Fibroblast of lung (primary cell): ENCODE measurements at regions not wholly inside any gene's neighbourhood (a gene's known extent, or its start where the extent isn't known, plus 50 kb on each side); places are given as distances from the start of the nearest gene placed in this dataset.

ENCODE experiments used
- DNase-seq, 2 donors: peaks; one replicate each; pipeline versions ENCODE4 v3.0.0 to v3.0.0-alpha.2; 2010; ENCODE audit warnings: low read depth in 2 of 2
- H2AFZ ChIP-seq: 2 replicates; pipeline ENCODE4 v1.5.1; 2012; ENCODE audit warnings: low read length, control low read depth, inconsistent platforms
- H3K27ac ChIP-seq: 2 replicates; pipeline ENCODE4 v1.5.1; 2011; ENCODE audit warnings: low read length, control low read depth; ENCODE audit not compliant: insufficient read depth
- H3K27me3 ChIP-seq: 2 replicates; pipeline ENCODE4 v1.5.1; 2011; ENCODE audit warnings: mild to moderate bottlenecking, low read length; ENCODE audit not compliant: control insufficient read depth, insufficient read depth
- H3K36me3 ChIP-seq: 2 replicates; pipeline ENCODE4 v1.5.1; 2011; ENCODE audit warnings: low read length; ENCODE audit not compliant: control insufficient read depth, insufficient read depth
- H3K4me1 ChIP-seq: 2 replicates; pipeline ENCODE4 v1.5.1; 2011; ENCODE audit warnings: low read length; ENCODE audit not compliant: control insufficient read depth, insufficient read depth; ENCODE audit errors: extremely low read depth
- H3K4me2 ChIP-seq: 2 replicates; pipeline ENCODE4 v1.5.1; 2011; ENCODE audit warnings: low read length, control low read depth; ENCODE audit not compliant: insufficient read depth; ENCODE audit errors: extremely low read depth
- H3K4me3 ChIP-seq, 4 experiments: fragments of 200-600 bp in 1 of 4; sonication (generic) in 1 of 4; replicated peaks in 1 of 4; 2 replicates each; pipeline ENCODE4 v1.5.1; 2011 to 2016; ENCODE audit warnings: low read length in 4 of 4, low read depth in 3 of 4, mild to moderate bottlenecking in 3 of 4, control low read depth in 2 of 4, inconsistent platforms in 1 of 4, mixed read lengths in 1 of 4; ENCODE audit not compliant: insufficient read depth in 1 of 4; ENCODE audit errors: control extremely low read depth in 1 of 4
- H3K79me2 ChIP-seq: 2 replicates; pipeline ENCODE4 v1.5.1; 2012; ENCODE audit warnings: mild to moderate bottlenecking, low read length, inconsistent platforms; ENCODE audit not compliant: control insufficient read depth, insufficient read depth
- H3K9ac ChIP-seq: 2 replicates; pipeline ENCODE4 v1.5.1; 2011; ENCODE audit warnings: mild to moderate bottlenecking, low read length, control low read depth; ENCODE audit not compliant: insufficient read depth
- H3K9me3 ChIP-seq: 2 replicates; pipeline ENCODE4 v1.5.1; 2012; ENCODE audit warnings: low read depth, low read length; ENCODE audit not compliant: control insufficient read depth, insufficient read depth
- H4K20me1 ChIP-seq: 2 replicates; pipeline ENCODE4 v1.5.1; 2011; ENCODE audit warnings: low read length; ENCODE audit not compliant: control insufficient read depth, insufficient read depth; ENCODE audit errors: extremely low read depth
- EZH2 ChIP-seq: IDR thresholded peaks from 2 replicates; pipeline ENCODE4 v1.5.1; 2012; ENCODE audit warnings: low read length, control low read depth, mild to moderate bottlenecking; ENCODE audit errors: missing control alignments
- TF ChIP-seq, protein P1 (sequence below), 2 donors: IDR thresholded peaks in 1 of 2; conservative IDR thresholded peaks in 1 of 2; 1 replicate in 1 of 2; 2 replicates in 1 of 2; pipeline ENCODE4 v1.5.1; 2011 to 2012; ENCODE audit warnings: low read length in 2 of 2, control low read depth in 1 of 2, inconsistent platforms in 1 of 2, low read depth in 1 of 2, mild to moderate bottlenecking in 1 of 2

- Histone ChIP-seq H3K27ac (no peak overlapping the region), H3K79me2 (no peaks in the 10 kb centered on the region), H2AFZ (no peak overlapping the region), H3K9me3 (no peaks in the 10 kb centered on the region), H3K36me3 (no peaks in the 10 kb centered on the region), H3K27me3 (no peaks in the 10 kb centered on the region), H4K20me1 (no peaks in the 10 kb centered on the region), H3K4me2 (no peak overlapping the region), H3K4me3 (no peak overlapping the region), H3K9ac (no peak overlapping the region), H3K4me1 (peaks cover 16% of the 10 kb centered on the region)
- TF ChIP-seq, protein P1, sequence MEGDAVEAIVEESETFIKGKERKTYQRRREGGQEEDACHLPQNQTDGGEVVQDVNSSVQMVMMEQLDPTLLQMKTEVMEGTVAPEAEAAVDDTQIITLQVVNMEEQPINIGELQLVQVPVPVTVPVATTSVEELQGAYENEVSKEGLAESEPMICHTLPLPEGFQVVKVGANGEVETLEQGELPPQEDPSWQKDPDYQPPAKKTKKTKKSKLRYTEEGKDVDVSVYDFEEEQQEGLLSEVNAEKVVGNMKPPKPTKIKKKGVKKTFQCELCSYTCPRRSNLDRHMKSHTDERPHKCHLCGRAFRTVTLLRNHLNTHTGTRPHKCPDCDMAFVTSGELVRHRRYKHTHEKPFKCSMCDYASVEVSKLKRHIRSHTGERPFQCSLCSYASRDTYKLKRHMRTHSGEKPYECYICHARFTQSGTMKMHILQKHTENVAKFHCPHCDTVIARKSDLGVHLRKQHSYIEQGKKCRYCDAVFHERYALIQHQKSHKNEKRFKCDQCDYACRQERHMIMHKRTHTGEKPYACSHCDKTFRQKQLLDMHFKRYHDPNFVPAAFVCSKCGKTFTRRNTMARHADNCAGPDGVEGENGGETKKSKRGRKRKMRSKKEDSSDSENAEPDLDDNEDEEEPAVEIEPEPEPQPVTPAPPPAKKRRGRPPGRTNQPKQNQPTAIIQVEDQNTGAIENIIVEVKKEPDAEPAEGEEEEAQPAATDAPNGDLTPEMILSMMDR (conservative IDR thresholded peaks at IDR 0.05 in 1 of 2, IDR thresholded peaks at IDR 0.05 in 1 of 2; ENCODE audit: low read depth in 1 of 2, low read length in 2 of 2) = no peak
- TF ChIP-seq EZH2 = no peak
- no peak for DNase-seq
Observed at GRCh38 chr6:16989382-16989781, 112.5 kb upstream of the STMND1 start.

DNA sequence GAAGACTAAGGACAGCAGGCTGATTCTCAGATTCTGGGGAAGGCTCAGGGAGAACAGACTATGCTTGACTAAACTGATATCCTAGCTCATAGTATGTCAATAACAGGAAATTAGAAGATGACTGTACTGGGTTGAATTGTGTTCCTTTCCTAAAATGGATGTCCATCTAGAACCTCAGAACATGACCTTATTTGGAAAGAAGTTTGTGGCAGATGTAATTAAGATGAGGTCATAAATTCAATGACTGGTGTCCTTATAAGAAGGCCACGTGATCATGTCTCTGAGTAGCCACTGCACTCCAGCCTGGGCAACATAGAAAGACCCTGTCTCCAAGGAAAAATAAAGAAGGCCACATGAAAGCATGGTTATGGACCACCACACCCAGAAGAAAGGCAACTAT is 113.9 kb upstream of the STMND1 start:
- DNase-seq = no peak
- TF ChIP-seq EZH2 = no peak
- TF ChIP-seq, protein P1 (conservative IDR thresholded peaks at IDR 0.05 in 1 of 2, IDR thresholded peaks at IDR 0.05 in 1 of 2; ENCODE audit: low read depth in 1 of 2, low read length in 2 of 2) = no peak
- Histone ChIP-seq H3K36me3 (no peaks in the 10 kb centered on the region), H3K9me3 (no peaks in the 10 kb centered on the region), H3K4me2 (no peak overlapping the region), H3K4me3 (no peak overlapping the region), H3K4me1 (peaks cover 20% of the 10 kb centered on the region), H3K27me3 (no peaks in the 10 kb centered on the region), H4K20me1 (no peaks in the 10 kb centered on the region), H2AFZ (no peak overlapping the region), H3K9ac (no peak overlapping the region), H3K27ac (no peak overlapping the region), H3K79me2 (no peaks in the 10 kb centered on the region)

GRCh38 chr6:16985513-16986284 is 116.2 kb upstream of the STMND1 start:
- Histone ChIP-seq H4K20me1 (no peaks in the 10 kb centered on the region), H3K4me3 (peak overlapping the region in 3 of 4 experiments; percentile 11 to 24 (median 13)), H3K27me3 (no peaks in the 10 kb centered on the region), H3K9ac (no peak overlapping the region), H3K27ac (peak overlapping the region; percentile 74), H2AFZ (peak overlapping the region; percentile 54), H3K79me2 (no peaks in the 10 kb centered on the region), H3K9me3 (no peaks in the 10 kb centered on the region), H3K4me2 (peak overlapping the region; percentile 84), H3K4me1 (peaks cover 21% of the 10 kb centered on the region), H3K36me3 (no peaks in the 10 kb centered on the region)
- TF ChIP-seq, protein P1 (conservative IDR thresholded peaks at IDR 0.05 in 1 of 2, IDR thresholded peaks at IDR 0.05 in 1 of 2; ENCODE audit: low read depth in 1 of 2, low read length in 2 of 2) = no peak
- TF ChIP-seq EZH2 = no peak
- DNase-seq = peak; percentile 84 to 86
